ENCODE measurements at regions not wholly inside any gene's neighbourhood (a gene's known extent, or its start where the extent isn't known, plus 50 kb on each side); places are given as distances from the start of the nearest gene placed in this dataset.

DNA sequence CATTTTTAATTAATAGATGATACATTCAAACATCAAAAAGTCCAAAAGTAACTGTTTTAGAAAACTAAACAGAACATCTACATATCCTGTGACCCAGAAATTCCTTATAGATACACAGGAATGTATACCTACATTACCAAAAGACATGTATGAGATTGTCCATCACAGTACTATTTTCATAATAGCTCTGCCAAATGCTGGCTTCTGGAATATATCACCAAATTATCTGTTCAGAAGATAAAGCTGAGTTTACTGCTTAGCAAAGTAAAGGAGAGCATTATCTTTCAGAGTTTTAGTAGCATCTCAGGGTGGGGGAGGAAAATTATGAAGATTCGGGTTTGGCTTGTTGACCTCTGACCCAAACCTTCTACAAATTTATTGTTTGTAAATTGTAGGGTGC is 368.9 kb upstream of the SLC7A11 start:
- intact Hi-C loops (cut with DNase I; ENCODE audit: low total_unique reads), result no loop called here
- TF ChIP-seq, protein P1, sequence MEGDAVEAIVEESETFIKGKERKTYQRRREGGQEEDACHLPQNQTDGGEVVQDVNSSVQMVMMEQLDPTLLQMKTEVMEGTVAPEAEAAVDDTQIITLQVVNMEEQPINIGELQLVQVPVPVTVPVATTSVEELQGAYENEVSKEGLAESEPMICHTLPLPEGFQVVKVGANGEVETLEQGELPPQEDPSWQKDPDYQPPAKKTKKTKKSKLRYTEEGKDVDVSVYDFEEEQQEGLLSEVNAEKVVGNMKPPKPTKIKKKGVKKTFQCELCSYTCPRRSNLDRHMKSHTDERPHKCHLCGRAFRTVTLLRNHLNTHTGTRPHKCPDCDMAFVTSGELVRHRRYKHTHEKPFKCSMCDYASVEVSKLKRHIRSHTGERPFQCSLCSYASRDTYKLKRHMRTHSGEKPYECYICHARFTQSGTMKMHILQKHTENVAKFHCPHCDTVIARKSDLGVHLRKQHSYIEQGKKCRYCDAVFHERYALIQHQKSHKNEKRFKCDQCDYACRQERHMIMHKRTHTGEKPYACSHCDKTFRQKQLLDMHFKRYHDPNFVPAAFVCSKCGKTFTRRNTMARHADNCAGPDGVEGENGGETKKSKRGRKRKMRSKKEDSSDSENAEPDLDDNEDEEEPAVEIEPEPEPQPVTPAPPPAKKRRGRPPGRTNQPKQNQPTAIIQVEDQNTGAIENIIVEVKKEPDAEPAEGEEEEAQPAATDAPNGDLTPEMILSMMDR (IDR thresholded peaks at IDR 0.05), result no peak
- no peak for TF ChIP-seq POLR2A (IDR thresholded peaks at IDR 0.05)
- 84 to 97% methylated on average over 1 of the region's 1 CpG for WGBS, 2 donors
- no peak for DNase-seq (ENCODE audit: low spot score in 2 of 2)
- H3K4me3 ChIP-seq (ENCODE audit: low read depth, poor library complexity, severe bottlenecking), result no peak overlapping the region

DNA sequence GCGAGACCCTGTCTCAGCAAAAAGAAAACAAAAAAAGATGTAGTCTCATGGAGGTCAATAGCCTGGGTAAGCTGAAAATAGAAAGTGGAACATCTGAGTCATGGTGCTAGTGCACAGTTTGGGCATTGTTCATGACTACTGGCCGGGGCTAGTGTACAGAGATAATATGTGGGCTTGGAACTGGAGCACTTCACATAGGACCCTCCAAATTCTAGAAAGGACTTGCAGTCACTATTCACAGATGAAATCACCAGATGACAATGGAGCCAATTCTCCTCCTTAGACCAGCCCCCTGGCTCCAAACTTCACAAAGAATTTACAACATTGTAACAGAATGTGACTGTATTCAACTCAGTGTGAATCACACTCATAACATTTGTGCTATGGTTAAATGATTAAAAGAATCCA is 367.8 kb upstream of the SLC7A11 start:
- DNase-seq (ENCODE audit: low spot score in 2 of 2), result no peak
- TF ChIP-seq, protein P1 (IDR thresholded peaks at IDR 0.05), result no peak
- no peak for TF ChIP-seq POLR2A (IDR thresholded peaks at IDR 0.05)
- intact Hi-C loops (cut with DNase I; ENCODE audit: low total_unique reads), result no loop called here
- H3K4me3 ChIP-seq (ENCODE audit: low read depth, poor library complexity, severe bottlenecking), result no peak overlapping the region
- WGBS, 2 donors, result 52 to 55% methylated on average over 2 of the region's 2 CpGs

DNA sequence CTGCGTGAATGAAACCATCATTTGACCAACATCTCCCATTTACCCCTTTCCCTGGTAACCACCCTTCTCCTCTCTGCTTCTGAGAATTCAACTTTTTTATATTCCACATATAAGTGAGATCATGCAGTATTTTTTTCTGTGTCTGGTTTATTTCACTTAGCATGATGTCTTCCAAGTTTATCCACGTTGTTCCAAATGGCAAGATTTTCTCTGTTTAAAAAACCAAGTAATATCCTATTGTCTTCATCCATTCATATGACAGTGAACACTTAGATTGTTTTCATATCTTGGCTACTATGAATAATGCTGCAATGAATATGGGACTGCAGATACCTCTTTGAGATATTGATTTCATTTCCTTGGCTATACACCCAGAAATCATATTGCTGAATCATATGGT is 362.4 kb upstream of the SLC7A11 start:
- no peak for DNase-seq (ENCODE audit: low spot score in 2 of 2)
- no peak overlapping the region for H3K4me3 ChIP-seq (ENCODE audit: low read depth, poor library complexity, severe bottlenecking)
- intact Hi-C loops (cut with DNase I; ENCODE audit: low total_unique reads), result no loop called here
- TF ChIP-seq, protein P1 (IDR thresholded peaks at IDR 0.05), result no peak
- no peak for TF ChIP-seq POLR2A (IDR thresholded peaks at IDR 0.05)
- WGBS, 2 donors, result 69 to 77% methylated on average over 2 of the region's 2 CpGs

DNA sequence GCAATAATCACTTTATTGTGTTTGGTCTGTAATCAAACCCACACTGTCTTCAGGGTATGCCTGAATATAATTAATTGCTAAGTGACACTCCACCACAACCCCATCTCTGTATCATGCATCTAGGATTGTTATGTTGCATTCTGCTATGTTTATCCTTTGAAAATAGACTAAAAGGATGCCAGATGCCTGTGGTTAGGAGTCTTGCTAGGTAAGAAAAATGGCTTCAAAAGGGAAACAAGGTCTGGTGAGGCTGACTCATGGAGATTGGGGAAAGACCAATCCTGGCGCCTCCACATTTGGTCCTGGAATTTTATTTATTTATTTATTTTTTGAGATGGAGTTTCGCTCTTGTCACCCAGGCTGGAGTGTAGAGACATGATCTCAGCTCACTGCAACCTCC is 360.5 kb upstream of the SLC7A11 start:
- 53 to 55% methylated on average over 2 of the region's 2 CpGs for WGBS, 2 donors

DNA sequence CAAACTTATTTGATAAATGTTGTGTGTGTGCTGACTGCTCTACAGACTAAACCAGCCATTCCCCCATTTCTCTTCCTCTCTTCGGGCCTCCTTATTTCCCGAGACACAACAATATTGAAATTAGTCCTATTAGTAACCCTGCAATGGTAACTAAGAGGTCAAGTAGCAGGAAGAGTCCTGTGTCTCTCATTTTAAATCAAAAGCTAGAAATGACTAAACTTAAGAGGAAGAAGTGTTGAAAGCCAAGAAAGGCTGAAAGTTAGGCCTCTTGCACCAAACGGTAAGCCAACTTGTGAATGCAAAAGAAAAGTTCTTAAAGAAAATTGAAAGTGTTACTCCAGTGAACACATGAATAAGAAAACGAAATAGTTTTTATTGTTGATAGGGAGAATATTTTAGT is 357.8 kb upstream of the SLC7A11 start:
- DNase-seq (ENCODE audit: low spot score in 2 of 2), result no peak
- WGBS, 2 donors, result 83 to 87% methylated on average over 4 of the region's 4 CpGs
- TF ChIP-seq, protein P1 (IDR thresholded peaks at IDR 0.05), result no peak
- TF ChIP-seq POLR2A (IDR thresholded peaks at IDR 0.05), result no peak
- intact Hi-C loops (cut with DNase I; ENCODE audit: low total_unique reads), result no loop called here
- H3K4me3 ChIP-seq (ENCODE audit: low read depth, poor library complexity, severe bottlenecking), result no peak overlapping the region

More for the DNA sequence above, 360.5 kb upstream of the SLC7A11 start:
- H3K4me3 ChIP-seq (ENCODE audit: low read depth, poor library complexity, severe bottlenecking), result no peak overlapping the region
- no peak for DNase-seq (ENCODE audit: low spot score in 2 of 2)
- TF ChIP-seq, protein P1 (IDR thresholded peaks at IDR 0.05), result no peak
- TF ChIP-seq POLR2A (IDR thresholded peaks at IDR 0.05), result no peak
- intact Hi-C loops (cut with DNase I; ENCODE audit: low total_unique reads), result no loop called here

DNA sequence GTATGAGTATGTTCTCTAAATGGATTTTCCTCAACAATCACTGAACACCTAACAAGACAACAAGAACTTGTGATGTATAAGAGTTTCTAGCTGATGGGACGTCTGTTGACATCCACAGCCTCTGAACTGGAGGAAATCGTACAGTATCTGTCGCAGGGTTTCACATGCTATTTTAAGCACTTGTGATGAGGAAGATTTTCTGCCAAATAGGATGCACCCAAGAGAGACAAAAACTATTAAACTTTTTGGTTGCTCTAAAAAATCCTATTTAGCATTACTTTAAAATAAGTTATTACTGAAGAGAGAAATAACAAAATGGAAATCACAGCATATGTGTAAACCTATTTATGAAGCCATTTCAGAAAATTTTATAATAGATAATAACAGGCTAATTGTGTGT is 356.1 kb upstream of the SLC7A11 start:
- intact Hi-C loops (cut with DNase I; ENCODE audit: low total_unique reads), result no loop called here
- no peak overlapping the region for H3K4me3 ChIP-seq (ENCODE audit: low read depth, poor library complexity, severe bottlenecking)
- WGBS, 2 donors, result 53 to 74% methylated on average over 3 of the region's 3 CpGs
- DNase-seq (ENCODE audit: low spot score in 2 of 2), result no peak
- TF ChIP-seq, protein P1 (IDR thresholded peaks at IDR 0.05), result no peak
- no peak for TF ChIP-seq POLR2A (IDR thresholded peaks at IDR 0.05)

Measured in lower leg skin (tissue), 4 donors.